IPS-20b (cell line): ENCODE measurements at regions not wholly inside any gene's neighbourhood (a gene's known extent, or its start where the extent isn't known, plus 50 kb on each side); places are given as distances from the start of the nearest gene placed in this dataset.

Experiments used
- H3K27ac ChIP-seq: one replicate; pipeline ENCODE4 v1.5.1; 2013; ENCODE audit warnings: low read length
- H3K27me3 ChIP-seq: 2 replicates; pipeline ENCODE4 v1.6.1; 2013; ENCODE audit warnings: mild to moderate bottlenecking, low read length, inconsistent platforms; ENCODE audit not compliant: insufficient read depth
- H3K36me3 ChIP-seq: 2 replicates; pipeline ENCODE4 v1.6.1; 2013; ENCODE audit warnings: low read depth, mild to moderate bottlenecking, inconsistent platforms, low read length, moderate library complexity; ENCODE audit not compliant: insufficient read depth
- H3K4me1 ChIP-seq: 2 replicates; pipeline ENCODE4 v1.6.1; 2013; ENCODE audit warnings: mild to moderate bottlenecking, control low read depth, inconsistent platforms, low read length, moderate library complexity; ENCODE audit not compliant: insufficient read depth
- H3K4me3 ChIP-seq: 2 replicates; pipeline ENCODE4 v1.5.1; 2013; ENCODE audit warnings: mild to moderate bottlenecking, low read length, inconsistent platforms
- H3K9ac ChIP-seq: 2 replicates; pipeline ENCODE4 v1.6.1; 2013; ENCODE audit warnings: low read depth, mild to moderate bottlenecking, inconsistent platforms, low read length, moderate library complexity
- H3K9me3 ChIP-seq: 2 replicates; pipeline ENCODE4 v1.6.1; 2013; ENCODE audit warnings: mild to moderate bottlenecking, low read depth, low read length, inconsistent platforms; ENCODE audit not compliant: insufficient read depth

DNA sequence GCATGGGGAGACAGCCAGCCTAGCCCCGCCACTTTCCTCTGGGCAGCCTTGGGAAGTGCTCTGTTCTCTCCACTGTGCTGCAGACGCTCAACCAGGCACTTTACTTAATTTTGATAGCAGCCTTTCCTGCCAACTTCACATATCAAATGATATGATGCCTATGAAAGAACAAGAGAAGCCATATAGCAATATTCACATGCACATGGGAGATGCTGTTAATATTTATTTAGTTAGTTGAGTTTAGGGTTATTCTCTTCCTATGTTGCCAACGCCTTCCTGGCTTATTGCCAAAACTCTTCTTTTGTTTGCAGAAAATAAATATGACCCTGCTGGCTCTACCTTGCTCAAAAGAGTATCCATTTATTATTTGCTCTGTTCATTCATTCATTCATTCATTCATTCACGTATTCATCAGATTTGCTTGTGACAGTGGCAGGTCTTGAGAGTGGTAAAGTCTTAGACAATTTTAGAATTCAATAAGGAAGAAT, 99.3 kb downstream of the GATA6 start:
- no peaks in the 10 kb centered on the region for H3K9me3 ChIP-seq
- H3K4me1 ChIP-seq: no peaks in the 10 kb centered on the region
- no peaks in the 10 kb centered on the region for H3K36me3 ChIP-seq
- no peaks in the 10 kb centered on the region; the same call in 1 of the 2 replicates for H3K27me3 ChIP-seq
- H3K27ac ChIP-seq: no peak overlapping the region
- no peak overlapping the region for H3K9ac ChIP-seq
- H3K4me3 ChIP-seq: no peak overlapping the region

DNA sequence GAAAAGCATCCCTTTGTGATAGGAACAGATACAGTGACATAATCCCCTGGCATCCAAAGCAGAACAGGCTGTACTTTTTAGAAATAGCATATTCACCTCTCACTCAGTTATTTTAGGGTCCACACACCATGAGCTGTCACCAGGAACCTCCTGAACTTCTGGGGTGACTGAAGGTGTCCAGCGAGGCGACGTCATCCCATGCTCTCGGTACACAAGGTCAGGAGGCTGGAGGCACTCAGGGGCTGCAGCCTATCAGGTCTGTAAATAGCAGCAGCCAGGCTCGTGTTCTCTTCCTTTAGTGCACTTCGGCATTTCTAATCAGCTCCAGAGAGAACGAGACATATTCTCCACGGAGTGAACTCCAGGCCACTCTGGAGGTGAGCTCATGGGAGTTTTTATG, 98.3 kb downstream of the GATA6 start:
- H3K9ac ChIP-seq: no peak overlapping the region
- no peak overlapping the region for H3K4me3 ChIP-seq
- H3K9me3 ChIP-seq: no peaks in the 10 kb centered on the region
- H3K27me3 ChIP-seq: no peaks in the 10 kb centered on the region; the same call in 1 of the 2 replicates
- no peaks in the 10 kb centered on the region for H3K36me3 ChIP-seq
- no peaks in the 10 kb centered on the region for H3K4me1 ChIP-seq
- H3K27ac ChIP-seq: no peak overlapping the region

DNA sequence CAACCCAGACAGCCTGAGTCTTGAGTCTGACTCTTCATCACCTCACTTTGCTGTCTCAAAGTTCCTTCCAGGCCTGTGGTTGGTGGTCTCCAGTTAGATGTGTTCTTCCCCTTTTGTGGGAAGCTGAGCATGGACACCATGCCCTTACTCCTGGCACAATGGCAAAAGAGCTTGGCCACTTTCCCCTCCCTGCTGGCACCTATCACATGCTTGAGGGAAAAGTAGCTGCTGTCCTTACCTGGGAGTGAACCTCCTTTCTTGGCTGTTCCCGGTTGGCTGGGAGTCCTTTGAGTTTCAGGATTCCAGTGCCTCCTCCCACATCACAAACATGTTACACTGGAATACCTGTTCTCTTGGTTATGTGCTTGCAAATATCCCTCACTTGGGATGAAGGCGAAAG, 97.8 kb downstream of the GATA6 start:
- H3K27me3 ChIP-seq: no peaks in the 10 kb centered on the region; the same call in 1 of the 2 replicates
- H3K36me3 ChIP-seq: no peaks in the 10 kb centered on the region
- H3K4me1 ChIP-seq: no peaks in the 10 kb centered on the region
- no peaks in the 10 kb centered on the region for H3K9me3 ChIP-seq
- H3K9ac ChIP-seq: no peak overlapping the region
- no peak overlapping the region for H3K27ac ChIP-seq
- H3K4me3 ChIP-seq: no peak overlapping the region

DNA sequence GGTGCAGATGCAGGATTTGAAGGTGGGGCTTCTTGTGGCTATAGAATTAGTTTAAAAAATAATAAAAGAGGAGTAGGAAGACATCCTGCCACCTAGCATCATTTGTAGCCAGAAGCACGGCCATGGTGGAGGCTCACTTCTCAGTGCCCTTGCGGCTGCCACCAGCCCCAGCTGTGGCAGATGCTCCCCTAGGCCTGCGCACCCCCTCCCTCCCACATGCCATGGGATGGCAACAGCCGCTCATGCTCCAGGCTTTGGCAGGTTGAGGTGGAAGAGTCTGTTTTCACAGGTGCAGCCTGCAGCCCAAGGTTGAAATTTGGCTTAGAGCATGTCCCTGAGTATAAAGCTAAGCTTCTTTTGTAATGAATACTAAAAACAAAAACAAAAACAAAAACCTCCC, 96.4 kb downstream of the GATA6 start:
- H3K9me3 ChIP-seq: no peaks in the 10 kb centered on the region
- H3K4me3 ChIP-seq: no peak overlapping the region
- no peak overlapping the region for H3K27ac ChIP-seq
- H3K9ac ChIP-seq: no peak overlapping the region
- no peaks in the 10 kb centered on the region for H3K4me1 ChIP-seq
- no peaks in the 10 kb centered on the region for H3K27me3 ChIP-seq
- H3K36me3 ChIP-seq: no peaks in the 10 kb centered on the region

DNA sequence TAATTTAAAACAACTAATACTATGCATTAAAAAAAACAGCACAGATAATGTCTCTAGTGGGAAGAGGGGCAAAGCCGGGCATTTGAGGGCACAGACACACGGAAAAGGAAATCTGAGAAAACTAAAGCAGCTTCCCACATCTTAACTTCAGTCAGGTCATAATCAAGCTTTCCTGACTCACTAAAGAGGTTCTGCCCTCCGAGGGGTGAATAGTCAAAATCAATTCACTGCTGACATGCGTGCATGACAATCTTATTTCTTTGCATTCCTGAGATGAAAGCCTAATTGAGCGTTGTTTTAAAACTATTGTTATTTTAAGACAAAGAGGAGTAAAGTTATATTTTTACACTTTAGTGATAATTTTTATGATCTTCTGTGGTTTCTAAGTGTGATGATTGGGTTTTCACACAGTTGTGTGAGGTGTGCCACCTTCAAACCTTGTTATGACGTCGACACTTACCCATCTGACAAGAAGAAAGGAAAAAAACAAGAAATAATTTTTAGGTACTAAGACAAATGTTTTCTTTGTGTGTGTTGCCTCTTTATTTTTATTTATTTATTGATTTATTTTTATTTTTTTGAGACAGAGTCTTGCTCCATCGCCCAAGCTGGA, 90.9 kb downstream of the GATA6 start:
- H3K9me3 ChIP-seq: no peaks in the 10 kb centered on the region
- H3K9ac ChIP-seq: no peak overlapping the region
- no peaks in the 10 kb centered on the region for H3K4me1 ChIP-seq
- no peaks in the 10 kb centered on the region for H3K36me3 ChIP-seq
- H3K27ac ChIP-seq: no peak overlapping the region
- H3K4me3 ChIP-seq: no peak overlapping the region
- no peaks in the 10 kb centered on the region for H3K27me3 ChIP-seq

DNA sequence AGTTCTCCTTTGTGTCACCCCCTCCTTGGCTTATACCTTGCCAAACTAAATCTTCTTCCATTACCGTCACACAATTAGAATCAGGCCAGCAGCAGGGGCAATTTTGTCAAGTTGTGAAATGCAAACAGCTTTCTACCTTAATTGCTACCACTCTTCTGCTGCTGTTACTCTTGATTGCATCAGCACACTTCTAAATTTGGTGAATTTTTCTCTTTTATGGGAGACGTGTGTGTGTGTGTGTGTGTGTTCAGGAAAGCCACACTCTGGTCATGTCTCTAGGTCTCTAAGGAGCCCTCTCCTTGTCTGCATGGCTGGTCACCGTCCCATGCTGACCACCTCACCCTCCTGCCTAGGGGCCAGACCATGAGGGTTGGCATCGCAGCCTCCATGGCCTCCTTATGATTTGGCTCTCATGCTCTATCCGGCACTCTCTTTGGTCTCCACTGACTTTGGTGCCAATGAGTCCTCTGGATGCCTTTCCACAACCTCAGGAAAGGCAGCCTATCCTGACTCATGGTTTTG, 87.7 kb downstream of the GATA6 start:
- Histone ChIP-seq H3K9ac (no peak overlapping the region), H3K9me3 (no peaks in the 10 kb centered on the region), H3K27me3 (no peaks in the 10 kb centered on the region), H3K27ac (no peak overlapping the region), H3K4me3 (no peak overlapping the region), H3K4me1 (no peaks in the 10 kb centered on the region), H3K36me3 (no peaks in the 10 kb centered on the region)

DNA sequence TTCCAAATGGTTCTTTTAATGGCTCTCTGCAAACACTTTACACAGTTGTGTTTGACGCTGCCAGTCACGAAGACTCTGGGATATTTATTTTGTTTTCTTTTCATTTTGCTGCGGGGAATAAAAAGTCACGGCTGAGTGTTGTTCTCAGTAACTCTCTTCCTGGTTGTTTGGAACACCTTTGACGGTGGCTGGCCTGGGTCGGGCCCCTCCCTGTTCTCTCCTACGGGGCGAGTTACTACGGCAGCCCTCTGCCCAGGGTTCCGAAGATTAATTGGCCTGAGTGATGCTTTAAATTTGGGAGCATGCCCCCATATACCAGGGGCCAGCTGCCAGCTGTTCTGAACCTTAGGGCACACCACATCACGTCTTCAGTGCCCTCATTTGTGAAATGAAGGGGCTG, 84.7 kb downstream of the GATA6 start:
- Histone ChIP-seq H3K4me1 (no peaks in the 10 kb centered on the region), H3K36me3 (no peaks in the 10 kb centered on the region), H3K9ac (no peak overlapping the region), H3K9me3 (no peaks in the 10 kb centered on the region), H3K4me3 (no peak overlapping the region), H3K27ac (no peak overlapping the region), H3K27me3 (no peaks in the 10 kb centered on the region)

DNA sequence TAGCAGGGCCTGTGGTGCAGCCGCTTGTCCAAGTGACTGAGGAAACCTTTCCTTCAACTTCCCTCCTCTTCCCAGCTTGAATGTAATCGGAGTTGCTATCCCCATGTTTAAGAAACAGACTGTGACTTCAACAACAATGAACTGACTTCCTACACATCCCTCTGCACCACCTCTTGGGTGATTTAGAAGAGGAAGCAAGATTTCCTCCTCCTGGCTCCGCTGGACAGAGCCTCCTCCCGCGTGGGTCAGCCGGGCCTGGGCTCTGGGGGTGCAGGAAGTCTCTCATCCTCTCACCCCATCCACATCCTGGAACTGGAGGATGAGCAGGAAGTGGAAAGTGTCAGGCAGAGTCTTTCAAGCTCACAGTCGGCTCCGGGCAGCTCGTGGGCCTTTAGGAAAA, 84.3 kb downstream of the GATA6 start:
- H3K27me3 ChIP-seq: no peaks in the 10 kb centered on the region
- no peak overlapping the region for H3K27ac ChIP-seq
- no peaks in the 10 kb centered on the region for H3K9me3 ChIP-seq
- H3K36me3 ChIP-seq: no peaks in the 10 kb centered on the region
- H3K4me3 ChIP-seq: no peak overlapping the region
- H3K9ac ChIP-seq: no peak overlapping the region
- H3K4me1 ChIP-seq: no peaks in the 10 kb centered on the region

DNA sequence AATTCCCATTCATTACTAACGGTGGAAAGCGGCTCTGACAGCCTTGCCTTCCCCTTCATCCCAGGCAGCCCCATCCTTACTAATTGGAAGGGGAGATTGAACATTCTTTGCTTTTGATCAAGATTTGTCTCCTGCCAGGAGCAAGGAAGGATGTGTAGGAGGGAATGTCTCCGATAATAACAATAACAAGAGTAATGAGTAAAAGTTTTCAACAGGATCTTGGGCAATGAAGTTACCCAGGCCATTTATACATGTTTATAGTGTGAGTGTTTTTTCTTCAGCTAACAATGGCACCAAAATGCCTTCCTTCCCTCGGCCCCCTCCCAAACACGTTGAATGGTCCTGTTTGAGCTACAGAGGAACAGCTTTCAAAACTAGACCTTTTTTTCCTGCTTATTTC, 83.8 kb downstream of the GATA6 start:
- no peaks in the 10 kb centered on the region for H3K36me3 ChIP-seq
- H3K4me1 ChIP-seq: no peaks in the 10 kb centered on the region
- H3K27me3 ChIP-seq: no peaks in the 10 kb centered on the region
- no peak overlapping the region for H3K27ac ChIP-seq
- no peak overlapping the region for H3K9ac ChIP-seq
- H3K4me3 ChIP-seq: no peak overlapping the region
- H3K9me3 ChIP-seq: no peaks in the 10 kb centered on the region
